ACC112 (cell line): ENCODE measurements at regions not wholly inside any gene's neighbourhood (a gene's known extent, or its start where the extent isn't known, plus 50 kb on each side); places are given as distances from the start of the nearest gene placed in this dataset.
A peak's percentile ranks its signal among the peaks of the same experiment; 100 is the strongest.
"Not testable (repeated sequence)": the region's sequence is repeated elsewhere in the genome, so short reads cannot be mapped to it uniquely, and the experiment has no call there.

Source experiments
- H2AFZ ChIP-seq: fragments of 200-600 bp; sonication (generic); one replicate; pipeline ENCODE4 v1.6.0; 2017; ENCODE audit warnings: antibody characterized with exemption, low read length; ENCODE audit not compliant: unreplicated experiment
- H3K27ac ChIP-seq: fragments of 200-600 bp; sonication (generic); 2 replicates; pipeline ENCODE4 v1.5.1; 2014; ENCODE audit warnings: low read depth, mild to moderate bottlenecking, antibody characterized with exemption, low read length, moderate library complexity
- H3K27me3 ChIP-seq: fragments of 200-600 bp; sonication (generic); 2 replicates; pipeline ENCODE4 v1.6.1; 2014; ENCODE audit warnings: mild to moderate bottlenecking, antibody characterized with exemption, low read length, moderate library complexity, mixed read lengths; ENCODE audit not compliant: insufficient read depth
- H3K36me3 ChIP-seq: fragments of 200-600 bp; sonication (generic); 2 replicates; pipeline ENCODE4 v1.6.1; 2016; ENCODE audit warnings: mild to moderate bottlenecking, antibody characterized with exemption, low read length, moderate library complexity, mixed read lengths; ENCODE audit not compliant: insufficient read depth
- H3K4me1 ChIP-seq: fragments of 200-600 bp; sonication (generic); one replicate; pipeline ENCODE4 v1.6.1; 2016; ENCODE audit warnings: low read length, mixed read lengths; ENCODE audit not compliant: insufficient read depth, unreplicated experiment, control insufficient read depth
- H3K4me3 ChIP-seq: fragments of 200-600 bp; sonication (generic); 2 replicates; pipeline ENCODE4 v1.5.1; 2014; ENCODE audit warnings: mild to moderate bottlenecking, low read depth, low read length
- H3K79me2 ChIP-seq: fragments of 200-600 bp; sonication (generic); one replicate; pipeline ENCODE4 v1.6.0; 2016; ENCODE audit warnings: low read length; ENCODE audit not compliant: control insufficient read depth, unreplicated experiment, insufficient read depth

GRCh38 chr18:59072727-59073421, 66.8 kb upstream of the SEC11C start:
- H3K79me2 ChIP-seq = no peaks in the 10 kb centered on the region
- H3K27me3 ChIP-seq = peaks cover 20% of the 10 kb centered on the region
- H3K4me3 ChIP-seq = no peak overlapping the region
- H2AFZ ChIP-seq = no peak overlapping the region
- H3K4me1 ChIP-seq = no peaks in the 10 kb centered on the region
- no peaks in the 10 kb centered on the region for H3K36me3 ChIP-seq
- no peak overlapping the region for H3K27ac ChIP-seq

- H3K79me2 ChIP-seq = no peaks in the 10 kb centered on the region
- no peaks in the 10 kb centered on the region for H3K4me1 ChIP-seq
- no peaks in the 10 kb centered on the region for H3K36me3 ChIP-seq
- no peak overlapping the region for H2AFZ ChIP-seq
- H3K4me3 ChIP-seq = no peak overlapping the region
- no peak overlapping the region for H3K27ac ChIP-seq
- peaks cover 42% of the 10 kb centered on the region for H3K27me3 ChIP-seq
These were observed 63.8 kb upstream of the SEC11C start for GRCh38 chr18:59075923-59076322.

GRCh38 chr18:59079264-59079663, 60.4 kb upstream of the SEC11C start:
- Histone ChIP-seq H3K4me1 (no peaks in the 10 kb centered on the region), H3K79me2 (no peaks in the 10 kb centered on the region), H3K27ac (no peak overlapping the region), H3K27me3 (peaks cover 54% of the 10 kb centered on the region), H2AFZ (no peak overlapping the region), H3K36me3 (no peaks in the 10 kb centered on the region), H3K4me3 (no peak overlapping the region)

GRCh38 chr18:59079687-59080501, 59.8 kb upstream of the SEC11C start:
- not testable (repeated sequence) for H3K4me1 ChIP-seq, H2AFZ ChIP-seq, H3K4me3 ChIP-seq, H3K36me3 ChIP-seq, H3K27ac ChIP-seq, H3K79me2 ChIP-seq
- peaks cover 54% of the 10 kb centered on the region for H3K27me3 ChIP-seq

- Histone ChIP-seq H3K36me3 (no peaks in the 10 kb centered on the region), H3K4me3 (no peak overlapping the region), H3K4me1 (peaks cover 7% of the 10 kb centered on the region), H3K27me3 (peaks cover 31% of the 10 kb centered on the region), H3K79me2 (no peaks in the 10 kb centered on the region), H3K27ac (no peak overlapping the region), H2AFZ (no peak overlapping the region)
These were observed 56.4 kb upstream of the SEC11C start for GRCh38 chr18:59083136-59083818.

GRCh38 chr18:59085126-59085794, 54.4 kb upstream of the SEC11C start:
- Histone ChIP-seq H3K36me3 (no peaks in the 10 kb centered on the region), H3K27me3 (peaks cover 31% of the 10 kb centered on the region), H2AFZ (no peak overlapping the region), H3K79me2 (no peaks in the 10 kb centered on the region), H3K4me1 (peaks cover 7% of the 10 kb centered on the region), H3K4me3 (no peak overlapping the region), H3K27ac (peak overlapping the region; percentile 16)

- Histone ChIP-seq H3K79me2 (no peaks in the 10 kb centered on the region), H3K36me3 (no peaks in the 10 kb centered on the region), H3K27me3 (peaks cover 30% of the 10 kb centered on the region), H2AFZ (no peak overlapping the region), H3K4me1 (peaks cover 7% of the 10 kb centered on the region), H3K4me3 (no peak overlapping the region), H3K27ac (peak overlapping the region; percentile 16)
These were observed 53.9 kb upstream of the SEC11C start for GRCh38 chr18:59085797-59086196.

- Histone ChIP-seq H3K4me3 (no peak overlapping the region), H2AFZ (no peak overlapping the region), H3K79me2 (no peaks in the 10 kb centered on the region), H3K27me3 (peaks cover 36% of the 10 kb centered on the region), H3K4me1 (peaks cover 7% of the 10 kb centered on the region), H3K36me3 (no peaks in the 10 kb centered on the region), H3K27ac (no peak overlapping the region)
These were observed 53.2 kb upstream of the SEC11C start for GRCh38 chr18:59086522-59086921.

- no peak overlapping the region for H2AFZ ChIP-seq
- H3K4me1 ChIP-seq = peaks cover 7% of the 10 kb centered on the region
- no peak overlapping the region for H3K27ac ChIP-seq
These were observed 52.3 kb upstream of the SEC11C start for GRCh38 chr18:59087391-59087790.

More at GRCh38 chr18:59087391-59087790, 52.3 kb upstream of the SEC11C start:
- H3K4me3 ChIP-seq = no peak overlapping the region
- H3K27me3 ChIP-seq = peaks cover 44% of the 10 kb centered on the region
- H3K79me2 ChIP-seq = no peaks in the 10 kb centered on the region
- no peaks in the 10 kb centered on the region for H3K36me3 ChIP-seq
